ENCODE measurements at regions not wholly inside any gene's neighbourhood (a gene's known extent, or its start where the extent isn't known, plus 50 kb on each side); places are given as distances from the start of the nearest gene placed in this dataset.

DNA sequence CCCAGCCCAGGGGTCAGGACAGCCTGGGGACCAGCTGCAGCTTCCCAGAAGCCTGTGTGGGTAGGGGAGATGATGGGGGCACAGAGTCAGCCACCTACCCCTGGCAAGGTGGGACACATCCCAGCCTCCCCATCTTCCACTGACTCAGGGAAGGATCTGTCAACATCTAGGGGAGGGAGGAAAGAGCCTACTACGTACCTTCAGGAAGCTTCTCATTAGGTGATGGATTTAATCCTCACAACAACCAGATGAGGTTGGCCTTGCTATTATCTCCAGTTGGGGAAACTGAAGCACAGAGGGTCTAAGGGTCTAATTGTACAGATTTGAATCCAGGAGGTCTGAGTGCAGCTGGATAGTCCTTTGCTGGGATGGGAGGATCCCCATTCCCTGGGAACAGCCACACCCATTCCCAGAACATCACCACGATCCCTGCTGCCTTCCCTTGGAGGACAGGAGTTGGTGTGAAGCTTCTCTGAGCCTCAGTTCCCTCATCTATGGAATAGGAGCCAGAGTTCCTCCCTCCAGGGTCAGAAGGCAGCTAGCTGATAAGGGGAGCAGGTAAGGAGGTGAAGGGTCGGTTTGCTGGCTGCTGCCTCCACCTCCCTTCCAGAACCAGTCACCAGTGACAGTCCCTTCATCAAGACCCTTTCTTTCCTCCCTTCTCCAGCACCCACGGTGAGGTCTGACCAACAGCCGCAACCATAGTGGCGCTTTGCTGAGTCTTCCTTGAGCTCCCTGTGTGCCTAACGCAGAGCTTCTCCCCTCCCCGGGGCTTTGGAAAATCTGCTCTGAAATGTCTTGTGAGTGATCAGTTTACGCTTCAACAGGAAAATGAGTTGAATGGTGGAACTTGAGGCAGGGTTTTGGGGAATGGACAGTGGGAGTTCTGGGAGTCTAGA lies 56.8 kb downstream of the CEBPB start:
- TF ChIP-seq, protein P1, sequence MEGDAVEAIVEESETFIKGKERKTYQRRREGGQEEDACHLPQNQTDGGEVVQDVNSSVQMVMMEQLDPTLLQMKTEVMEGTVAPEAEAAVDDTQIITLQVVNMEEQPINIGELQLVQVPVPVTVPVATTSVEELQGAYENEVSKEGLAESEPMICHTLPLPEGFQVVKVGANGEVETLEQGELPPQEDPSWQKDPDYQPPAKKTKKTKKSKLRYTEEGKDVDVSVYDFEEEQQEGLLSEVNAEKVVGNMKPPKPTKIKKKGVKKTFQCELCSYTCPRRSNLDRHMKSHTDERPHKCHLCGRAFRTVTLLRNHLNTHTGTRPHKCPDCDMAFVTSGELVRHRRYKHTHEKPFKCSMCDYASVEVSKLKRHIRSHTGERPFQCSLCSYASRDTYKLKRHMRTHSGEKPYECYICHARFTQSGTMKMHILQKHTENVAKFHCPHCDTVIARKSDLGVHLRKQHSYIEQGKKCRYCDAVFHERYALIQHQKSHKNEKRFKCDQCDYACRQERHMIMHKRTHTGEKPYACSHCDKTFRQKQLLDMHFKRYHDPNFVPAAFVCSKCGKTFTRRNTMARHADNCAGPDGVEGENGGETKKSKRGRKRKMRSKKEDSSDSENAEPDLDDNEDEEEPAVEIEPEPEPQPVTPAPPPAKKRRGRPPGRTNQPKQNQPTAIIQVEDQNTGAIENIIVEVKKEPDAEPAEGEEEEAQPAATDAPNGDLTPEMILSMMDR (IDR thresholded peaks at IDR 0.05; ENCODE audit: low read depth, low read length) = no peak
- no peak for TF ChIP-seq POLR2A (IDR thresholded peaks at IDR 0.05; ENCODE audit: extremely low read depth, insufficient read length)

All from NB4 (cell line).